CD4-positive, alpha-beta T cell treated with Interleukin-17A for 1 hour (primary cell): ENCODE measurements at regions not wholly inside any gene's neighbourhood (a gene's known extent, or its start where the extent isn't known, plus 50 kb on each side); places are given as distances from the start of the nearest gene placed in this dataset.

Experiments
- DNase-seq: peaks from one replicate; pipeline ENCODE4 v3.0.0-alpha.2; 2020

DNA sequence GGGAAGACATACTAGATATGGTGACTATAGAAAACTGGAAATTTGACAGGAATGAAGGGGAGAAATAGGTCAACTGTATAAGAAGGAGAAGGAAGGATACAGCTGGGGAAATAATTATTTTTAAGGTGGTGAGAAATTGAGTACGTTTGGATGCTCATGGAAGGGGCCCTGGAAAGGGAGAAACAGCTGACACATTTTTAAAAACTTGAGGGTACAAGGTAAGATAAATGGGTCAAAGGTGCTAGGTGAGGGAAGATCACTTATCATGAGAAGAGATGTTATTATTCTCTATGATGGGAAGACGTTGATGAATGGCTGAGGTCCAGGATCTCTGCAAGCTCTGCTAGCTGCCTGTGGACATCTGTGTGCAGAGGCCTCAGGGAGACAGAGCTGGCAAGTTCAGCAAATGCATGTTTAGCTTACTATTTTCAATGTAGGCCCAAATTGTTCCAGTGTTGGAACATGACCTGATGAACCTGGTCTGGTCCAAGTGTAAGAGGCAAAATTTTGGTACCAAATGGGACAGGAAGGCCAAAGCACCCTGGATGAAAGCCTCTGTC, 181.7 kb downstream of the MTRR start:
- no peak for DNase-seq

DNA sequence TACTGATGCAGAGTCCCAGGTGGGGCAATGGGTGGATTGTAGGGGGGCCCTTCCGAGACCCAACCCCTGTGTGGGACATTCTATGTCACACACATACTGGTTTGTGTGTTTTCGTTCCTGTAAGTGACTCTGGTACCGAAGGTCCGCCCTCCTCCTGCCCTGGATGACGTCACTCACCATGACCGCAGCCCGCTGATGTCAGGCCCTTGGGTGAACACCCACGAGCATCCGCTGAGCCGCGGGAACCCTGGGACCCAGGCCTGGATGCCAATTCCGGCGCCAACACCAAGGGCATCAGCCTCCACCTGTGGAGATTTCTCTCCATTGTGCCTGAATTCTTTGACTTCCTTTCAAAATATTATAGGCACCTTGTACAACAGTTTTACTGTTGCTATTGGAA, 184.3 kb downstream of the MTRR start:
- no peak for DNase-seq

DNA sequence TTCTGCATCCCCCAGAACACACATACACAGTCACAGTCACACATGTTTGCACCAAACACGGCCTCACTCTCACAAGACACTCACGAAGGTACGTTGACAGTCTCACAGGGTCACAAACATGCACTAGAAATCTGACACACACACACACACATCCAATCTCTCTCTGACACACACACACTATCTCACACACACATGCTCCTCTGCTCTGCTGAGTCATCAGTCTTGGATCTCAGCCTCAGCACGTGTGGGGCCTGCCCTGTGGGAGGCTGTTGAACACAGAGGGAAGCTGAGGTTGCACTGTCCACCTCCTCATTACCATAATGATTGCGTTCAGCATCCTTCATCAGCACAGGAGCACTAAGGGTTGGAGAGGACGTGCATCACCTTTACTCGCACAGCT, 188.8 kb downstream of the MTRR start:
- no peak for DNase-seq

DNA sequence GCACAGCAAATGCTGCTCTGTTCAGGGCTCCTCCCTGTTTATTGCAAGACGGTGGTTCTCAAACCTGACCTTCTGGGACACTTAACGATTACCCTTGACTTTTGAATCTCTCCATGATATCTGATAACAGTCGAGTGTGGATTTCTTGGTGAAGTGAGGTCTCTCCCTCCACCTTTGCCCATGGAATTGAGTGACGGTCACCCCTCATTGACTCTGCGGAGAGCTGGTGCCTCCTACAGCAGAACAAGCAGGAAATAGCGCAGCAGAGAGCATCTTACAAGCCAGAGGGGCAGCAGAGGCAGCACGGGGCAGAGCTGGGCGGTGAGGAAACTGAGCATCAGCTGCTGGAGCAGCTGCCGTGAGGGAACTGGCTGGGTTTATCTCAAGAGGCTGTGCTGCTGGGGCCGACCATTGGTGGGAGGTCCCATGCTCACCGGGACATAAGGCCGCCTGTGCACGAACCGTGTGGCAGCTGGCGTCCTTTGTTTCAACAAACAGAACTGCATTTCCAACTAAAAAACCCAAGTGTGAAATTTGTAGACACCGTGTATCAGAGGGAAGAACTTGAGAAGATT, 189.8 kb downstream of the MTRR start:
- no peak for DNase-seq

DNA sequence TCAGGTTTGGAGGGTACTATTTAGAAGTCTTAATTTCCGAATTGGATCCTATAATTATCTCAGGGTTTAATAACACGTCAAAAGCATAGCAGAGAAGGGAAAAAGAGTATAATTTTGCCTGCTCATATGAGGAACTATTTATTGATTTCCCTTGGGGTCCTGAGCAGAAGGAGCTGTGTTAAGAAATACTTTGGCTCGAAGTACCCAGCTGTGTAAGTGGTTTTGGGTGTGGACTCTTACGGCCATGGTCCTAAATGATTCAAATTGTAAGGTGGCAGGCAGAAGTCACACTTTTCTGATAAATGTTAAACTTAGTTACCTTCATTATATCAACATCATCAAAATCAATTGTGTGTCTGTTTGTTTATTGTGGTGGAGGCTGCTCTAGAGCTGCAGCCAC, 190.4 kb downstream of the MTRR start:
- DNase-seq: no peak

DNA sequence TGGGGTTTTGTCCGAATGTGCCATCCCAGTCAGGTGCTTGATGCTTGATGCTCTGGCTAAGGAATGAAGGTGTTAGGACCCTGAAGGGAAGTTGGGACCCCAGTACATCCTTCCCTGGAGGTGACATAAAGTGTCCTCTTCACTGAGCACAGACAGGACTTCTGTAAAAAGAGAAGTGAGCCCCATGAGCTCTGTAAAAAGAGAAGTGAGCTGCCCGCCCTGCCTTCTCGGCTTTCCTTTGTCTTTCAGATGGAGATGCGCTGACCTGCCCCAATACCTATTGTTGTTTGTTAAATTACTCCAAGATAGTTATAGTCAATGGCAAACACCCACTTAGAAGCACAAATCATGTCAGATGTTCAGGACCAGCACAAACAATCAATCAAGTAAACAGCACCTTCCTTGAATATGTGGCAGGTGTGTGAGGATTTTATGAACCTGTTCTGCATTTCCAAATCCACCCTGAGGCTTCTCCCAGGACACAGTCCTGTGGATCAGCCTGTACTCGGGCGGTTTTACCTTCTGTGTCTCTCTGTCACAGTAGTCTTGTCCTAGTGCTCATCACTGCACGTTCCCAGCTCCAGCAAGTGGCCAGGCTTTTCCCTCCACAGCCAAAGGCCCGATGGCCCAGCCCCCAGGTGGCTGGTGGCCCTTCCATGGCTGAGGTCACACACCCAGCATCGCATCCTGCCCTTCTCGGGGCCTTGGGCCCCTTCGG, 191.4 kb downstream of the MTRR start:
- no peak for DNase-seq

DNA sequence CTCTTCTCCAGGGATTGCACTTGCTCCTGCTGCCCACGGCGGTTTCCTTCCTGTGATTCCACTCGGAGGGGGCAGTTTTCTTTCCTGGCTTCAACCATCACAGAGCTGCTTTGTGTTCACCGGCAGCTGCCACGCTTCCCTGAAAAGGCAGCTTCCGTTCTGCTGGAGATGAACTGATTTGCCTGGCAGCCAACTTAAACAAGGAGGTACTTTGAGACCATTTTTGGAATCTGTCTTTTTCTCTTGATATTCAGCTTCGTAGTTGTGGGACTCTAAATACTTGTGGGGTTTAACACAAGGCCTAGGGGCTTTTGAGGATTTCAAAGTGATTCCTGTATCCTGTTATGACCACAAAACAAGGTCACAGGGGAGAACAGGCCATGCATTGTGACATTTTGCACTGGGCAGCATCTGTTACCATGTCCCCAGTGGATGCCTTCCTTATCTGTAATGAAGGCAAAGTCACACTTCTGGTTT, 192.0 kb downstream of the MTRR start:
- DNase-seq: no peak

DNA sequence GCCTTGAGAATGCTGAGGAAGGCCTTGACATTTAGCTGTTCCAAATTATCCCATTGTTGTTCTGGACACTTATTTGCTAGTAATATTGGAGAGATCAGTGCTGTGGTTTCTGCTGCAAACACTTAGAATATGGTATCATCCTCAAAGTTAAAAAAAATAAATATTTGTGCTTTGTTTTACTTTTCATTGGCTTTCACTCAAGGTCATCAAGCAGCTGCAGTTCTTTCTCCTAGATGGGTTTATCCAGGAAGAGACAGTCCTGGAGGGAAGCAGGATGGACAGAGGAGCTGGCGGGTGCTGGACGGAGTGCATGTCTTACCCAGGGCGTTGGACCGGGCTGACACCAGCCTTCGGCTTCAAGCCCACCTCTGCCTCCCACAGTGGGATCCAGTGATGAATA, 193.6 kb downstream of the MTRR start:
- no peak for DNase-seq

DNA sequence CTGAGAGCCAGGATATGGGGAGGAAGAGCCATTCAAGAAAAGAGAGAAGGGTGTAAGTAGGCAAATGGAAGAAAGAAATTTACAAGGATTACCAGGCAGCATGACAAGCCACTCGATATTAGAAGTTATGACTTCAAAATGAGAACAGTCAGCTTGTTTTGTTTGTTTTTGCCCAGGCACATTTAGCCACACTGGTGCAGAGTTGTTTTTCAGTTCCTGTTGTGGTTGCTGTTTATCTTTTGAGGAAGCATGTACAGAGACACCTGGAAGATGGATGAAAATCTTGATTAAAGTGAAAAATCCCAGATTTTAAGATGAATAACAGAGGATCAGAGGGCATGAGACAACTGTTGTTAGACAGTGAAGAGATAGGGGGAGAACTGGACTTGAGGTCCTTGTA, 199.1 kb downstream of the MTRR start:
- no peak for DNase-seq

DNA sequence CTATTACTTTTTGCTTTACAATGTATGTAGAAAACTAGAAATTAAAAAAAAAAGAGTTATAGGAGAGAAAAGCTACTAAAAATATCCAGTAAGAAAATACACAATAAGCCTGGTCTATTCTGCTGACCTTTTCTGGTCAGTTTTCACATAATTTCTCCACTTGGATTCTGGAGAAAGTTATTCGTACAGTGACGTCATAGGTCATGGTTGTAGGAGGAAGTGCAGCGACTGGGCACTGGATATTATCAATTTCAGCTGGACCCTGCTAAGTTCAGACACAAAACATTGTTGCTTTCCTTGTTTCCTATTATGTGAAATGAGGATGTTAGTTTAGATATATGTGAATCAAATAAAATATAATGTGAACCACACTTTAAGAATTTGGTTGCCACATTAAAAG, 201.2 kb downstream of the MTRR start:
- no peak for DNase-seq

DNA sequence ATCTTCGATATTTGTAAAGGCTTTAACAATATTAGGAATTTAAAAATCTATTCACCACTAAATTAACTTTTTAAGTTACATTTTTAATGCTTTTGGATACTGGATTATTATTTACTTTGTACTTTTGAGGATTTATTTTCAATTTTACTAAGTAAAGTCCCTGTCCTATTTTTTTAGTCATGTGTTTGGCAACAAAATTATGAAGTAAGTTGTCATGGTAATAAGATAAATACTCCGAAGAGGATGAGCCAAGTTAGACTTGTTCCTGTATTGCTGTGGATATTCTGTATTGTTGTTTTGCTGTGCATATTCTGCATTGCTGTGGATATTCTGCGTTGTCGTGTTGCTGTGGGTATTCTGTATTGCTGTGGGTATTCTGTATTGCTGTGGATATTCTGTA, 210.1 kb downstream of the MTRR start:
- DNase-seq: no peak

DNA sequence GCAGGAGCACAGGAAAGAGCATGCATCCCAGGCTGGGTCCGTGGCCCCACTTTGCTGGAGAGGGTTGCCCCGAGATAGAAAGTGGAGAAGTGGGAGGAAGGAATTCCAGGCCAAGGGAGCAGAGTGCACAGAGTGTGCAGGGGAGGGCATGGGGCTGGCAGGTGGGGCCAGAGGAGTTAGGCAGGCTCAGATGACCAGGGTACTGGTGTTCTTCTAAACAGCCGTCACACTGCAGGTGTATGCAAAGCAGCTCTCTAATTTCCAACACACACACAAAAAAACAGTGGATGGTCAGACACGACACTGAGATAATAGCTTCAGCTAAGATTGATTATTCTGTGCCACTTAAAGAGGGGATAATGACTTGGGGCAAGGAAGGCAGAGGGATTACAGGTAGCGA, 212.2 kb downstream of the MTRR start:
- DNase-seq: no peak

DNA sequence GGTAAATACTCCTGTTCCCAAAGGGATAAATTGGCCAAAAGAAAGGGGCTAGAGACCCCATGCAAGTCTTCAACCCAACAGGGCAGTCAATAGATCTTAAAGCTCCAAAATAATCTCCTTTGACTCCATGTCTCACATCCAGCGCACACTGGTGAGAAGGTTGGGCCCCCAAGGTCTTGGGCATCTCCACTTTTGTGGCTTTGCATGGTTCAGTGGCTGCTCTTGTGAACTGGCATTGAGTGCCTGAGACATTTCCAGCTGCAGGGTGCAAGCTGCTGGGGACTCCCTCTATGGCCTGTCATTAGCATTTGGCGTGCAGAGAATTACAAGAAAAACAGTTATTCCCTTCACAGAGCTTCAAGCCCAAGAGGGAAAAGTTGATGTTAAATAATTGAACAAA, 224.7 kb downstream of the MTRR start:
- DNase-seq: no peak

DNA sequence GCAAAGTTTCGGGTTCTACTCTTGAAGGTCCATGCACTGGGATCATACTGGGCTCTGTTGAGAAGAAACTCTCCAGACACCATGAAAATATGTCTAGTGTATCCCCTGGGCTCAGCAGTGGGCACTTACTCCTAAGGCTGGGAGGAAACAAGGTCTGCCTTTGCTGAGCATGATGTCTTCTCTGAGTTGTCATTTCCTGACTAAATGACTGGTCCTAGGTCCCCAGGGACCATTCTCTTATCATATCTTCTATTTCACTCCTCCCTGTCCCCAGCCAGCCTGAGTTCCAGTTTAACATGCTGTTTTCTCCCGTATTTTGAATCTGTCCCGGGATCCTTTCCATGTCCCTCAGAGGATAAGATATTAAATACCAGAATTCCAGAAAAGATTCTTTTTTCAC, 225.4 kb downstream of the MTRR start:
- no peak for DNase-seq

DNA sequence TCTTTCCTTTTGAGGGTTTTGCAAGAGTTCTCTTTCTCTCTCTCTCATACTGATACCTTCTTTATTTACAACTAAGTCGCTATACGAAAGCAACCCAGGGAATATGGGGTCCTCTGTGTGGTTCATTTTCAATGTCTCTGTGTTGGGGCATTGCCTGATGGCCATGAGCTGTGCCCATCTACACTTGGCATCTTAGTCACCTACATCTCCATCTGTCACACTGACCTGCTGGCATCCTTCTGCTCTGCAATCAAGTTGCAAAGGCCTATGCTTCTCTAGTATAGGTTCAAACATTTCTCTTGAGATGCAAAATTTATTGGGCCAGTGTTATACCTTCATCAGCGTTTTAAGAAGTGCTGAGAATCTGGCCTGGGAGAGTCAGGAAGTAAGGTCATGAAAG, 228.2 kb downstream of the MTRR start:
- DNase-seq: no peak

DNA sequence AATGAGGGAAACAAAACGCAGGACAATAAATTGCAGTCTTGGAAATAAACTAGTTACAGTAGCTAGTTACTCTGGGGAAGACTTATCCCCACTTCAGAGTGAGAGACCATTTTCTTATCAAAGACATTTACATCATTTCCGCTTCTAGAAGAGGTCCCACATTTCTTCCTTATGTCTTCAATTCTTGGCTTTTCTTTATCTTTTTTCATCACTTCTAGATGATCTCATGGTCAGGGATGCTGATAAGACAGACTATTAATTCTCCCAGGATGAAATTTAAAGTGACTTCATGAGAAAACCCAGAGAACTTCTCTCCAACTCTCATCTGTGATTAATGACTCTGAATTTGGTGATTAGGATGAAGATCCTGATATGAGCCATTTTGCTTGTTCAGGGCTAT, 229.1 kb downstream of the MTRR start:
- no peak for DNase-seq

DNA sequence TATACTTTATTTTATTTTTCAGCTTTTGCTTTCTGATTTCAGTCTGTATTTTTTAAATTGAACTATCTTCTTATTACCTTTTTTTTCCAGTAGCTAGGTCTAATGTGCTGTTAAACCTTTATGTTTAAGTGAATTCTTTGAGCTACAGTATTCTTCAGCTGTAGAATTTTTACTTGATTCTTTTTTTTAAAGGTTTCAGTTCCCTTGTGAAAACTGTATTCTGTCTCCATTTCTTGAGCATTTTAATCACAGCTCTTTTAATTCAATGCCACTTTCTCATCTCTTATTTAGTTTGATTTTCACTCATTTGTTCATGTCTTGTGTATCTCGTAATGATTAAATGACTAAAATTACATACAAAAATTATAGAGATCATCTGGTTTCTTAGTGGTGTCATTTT, 233.8 kb downstream of the MTRR start:
- DNase-seq: no peak

DNA sequence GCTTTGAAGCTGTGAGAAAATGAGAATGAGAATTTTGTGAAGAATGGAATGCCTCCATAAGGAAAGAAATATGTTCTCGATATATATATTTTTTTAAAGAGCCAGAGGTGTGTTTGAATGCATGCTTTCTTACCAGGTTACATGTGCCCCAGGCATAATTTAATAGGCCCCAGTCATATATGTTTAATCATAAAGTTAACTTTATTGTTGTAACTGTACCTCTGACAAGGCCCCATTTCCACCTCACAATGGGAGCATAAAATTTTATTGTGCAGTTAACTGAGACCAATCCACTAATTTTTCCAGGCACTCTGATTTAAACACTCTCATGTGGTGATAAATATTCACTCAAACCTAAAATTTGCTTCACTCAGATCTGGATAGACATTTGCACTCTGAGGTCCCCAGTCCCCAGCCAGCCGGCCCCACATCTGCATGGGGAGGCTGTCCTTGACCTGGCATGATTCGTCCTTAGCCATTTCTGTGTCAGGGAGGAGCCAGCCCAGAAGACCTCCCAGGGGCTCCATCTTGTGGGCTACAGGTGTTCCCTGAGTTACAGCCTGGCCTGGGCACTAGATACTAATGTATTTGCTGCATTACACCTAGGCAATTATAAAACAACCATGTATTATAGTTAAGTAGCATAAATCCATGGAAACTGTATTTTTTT, 245.8 kb downstream of the MTRR start:
- DNase-seq: no peak

DNA sequence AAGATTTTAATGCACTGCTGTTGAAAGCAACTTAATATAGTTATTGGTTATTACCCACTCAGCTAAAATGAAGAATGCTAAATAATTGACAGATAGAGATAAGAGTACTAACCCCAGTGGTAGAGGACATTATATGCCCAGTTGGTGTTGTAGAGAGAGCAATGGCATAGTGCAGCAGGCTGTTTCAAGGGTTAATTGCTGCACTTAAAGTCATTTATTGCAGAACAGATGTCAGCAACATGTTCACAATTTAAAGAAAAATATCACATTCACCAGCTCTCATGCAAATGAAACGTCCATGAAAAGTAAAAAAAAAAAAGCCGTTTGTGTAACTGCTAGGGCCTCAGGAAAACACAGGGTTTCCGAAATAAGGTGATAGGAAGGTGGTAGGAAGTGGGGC, 254.6 kb downstream of the MTRR start:
- DNase-seq: no peak

DNA sequence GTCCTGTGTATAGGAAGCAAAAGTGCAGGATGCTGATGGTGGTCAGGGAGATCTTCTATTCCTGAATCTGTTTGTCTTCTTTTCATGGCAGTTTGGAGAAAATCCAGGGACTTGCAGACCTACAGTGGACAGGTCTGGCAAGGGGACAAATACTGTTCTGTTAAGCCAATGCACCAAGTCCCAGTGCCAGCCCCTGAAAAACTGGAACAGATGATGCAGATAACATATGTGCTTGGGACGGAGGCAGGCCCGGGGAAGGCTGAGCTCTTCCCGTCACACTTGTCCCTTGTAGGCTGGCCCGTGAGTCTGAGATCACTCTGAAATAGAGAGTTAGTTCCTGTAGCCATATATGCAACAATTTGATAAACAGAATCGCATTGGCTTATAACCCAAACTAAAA, 265.7 kb downstream of the MTRR start:
- no peak for DNase-seq

DNA sequence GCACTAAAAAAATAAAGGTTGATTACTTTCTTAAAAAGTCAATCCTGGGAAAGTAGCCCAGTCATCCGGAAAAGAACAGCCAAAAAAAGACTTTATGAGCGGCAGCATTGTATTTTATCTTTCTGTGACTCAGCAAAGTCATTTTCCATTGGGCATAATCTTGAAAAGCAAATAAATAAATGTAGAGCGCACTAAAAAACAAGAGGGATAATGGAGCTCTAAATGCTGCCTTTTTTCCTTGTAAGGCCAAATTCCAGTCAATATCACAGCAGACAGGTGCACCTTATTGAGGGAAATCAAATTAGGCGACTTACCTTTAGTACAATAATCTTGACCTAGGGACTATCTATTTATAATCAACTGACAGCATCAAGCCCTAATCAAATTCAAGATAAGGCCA, 266.8 kb downstream of the MTRR start:
- DNase-seq: no peak

DNA sequence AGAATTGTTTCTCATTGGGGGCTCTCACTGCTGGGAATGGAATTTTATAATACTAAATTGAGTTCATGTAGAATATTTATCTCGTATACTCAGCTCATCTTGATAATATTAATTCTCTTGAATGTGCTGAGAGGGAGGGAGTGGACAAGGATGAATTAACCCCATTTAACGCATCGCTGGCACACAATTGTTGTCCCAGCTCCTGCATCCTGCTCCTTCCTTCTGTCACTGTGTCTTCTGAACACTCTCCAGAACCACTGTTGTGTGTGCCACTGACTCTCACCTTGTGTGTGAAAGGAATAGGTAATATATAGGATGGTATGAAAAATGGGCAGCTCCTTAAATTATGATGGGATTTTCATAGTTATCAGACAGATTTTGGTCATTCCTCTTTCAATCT, 267.3 kb downstream of the MTRR start:
- DNase-seq: no peak

DNA sequence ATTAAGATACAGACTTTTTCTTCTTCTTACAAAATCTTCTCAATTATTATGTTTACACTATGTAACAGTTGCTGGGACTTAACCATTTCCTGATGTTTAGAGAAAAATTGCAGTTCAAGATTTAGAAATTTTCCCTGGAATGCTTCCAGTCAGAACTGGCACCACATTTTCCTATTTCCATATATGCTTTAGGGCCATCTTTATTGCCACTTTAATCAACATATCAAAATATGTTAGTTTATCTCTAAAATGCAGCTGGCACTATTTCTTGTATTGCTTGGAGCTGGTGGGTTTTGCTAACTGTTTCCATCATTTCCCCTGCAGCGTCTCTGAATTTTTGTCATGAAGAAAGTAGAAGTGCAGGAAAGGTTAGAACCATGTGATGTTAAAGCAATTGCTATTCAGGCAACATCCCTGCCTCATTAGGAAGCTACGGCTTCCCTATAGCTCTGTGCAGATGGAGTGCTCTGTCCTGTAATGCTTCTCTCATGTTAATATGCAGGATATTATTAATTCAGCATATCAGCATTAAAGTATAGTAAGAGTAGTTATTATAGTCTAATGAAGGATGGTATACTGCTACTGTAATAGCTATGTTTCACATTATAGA, 269.1 kb downstream of the MTRR start:
- no peak for DNase-seq

DNA sequence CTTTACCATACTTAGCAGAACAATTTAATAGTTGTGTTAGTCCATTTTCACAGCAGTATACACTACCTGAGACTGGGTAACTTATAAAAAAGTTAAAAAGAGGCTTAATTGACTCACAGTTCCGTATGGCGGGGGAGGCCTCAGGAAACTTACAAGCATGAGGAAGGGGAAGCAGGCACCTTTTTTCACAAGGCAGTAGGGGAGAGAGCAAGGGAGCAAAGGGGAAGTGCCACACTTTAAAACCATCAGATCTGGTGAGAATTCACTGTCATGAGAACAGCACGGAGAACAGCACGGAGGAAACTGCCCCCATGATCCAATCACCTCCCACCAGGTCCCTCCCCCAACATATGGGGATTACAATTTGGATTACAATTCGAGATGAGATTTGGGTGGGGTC, 269.9 kb downstream of the MTRR start:
- DNase-seq: no peak
